Smooth muscle cell (in vitro differentiated cells): ENCODE measurements at regions not wholly inside any gene's neighbourhood (a gene's known extent, or its start where the extent isn't known, plus 50 kb on each side); places are given as distances from the start of the nearest gene placed in this dataset.

Experiments
- DNase-seq: peaks from one replicate; lab custom pipeline; 2025; ENCODE audit not compliant: unreplicated experiment; lab: John Stamatoyannopoulos, UW
- H2AFZ ChIP-seq: fragments of 200-600 bp; sonication (generic); 2 replicates; pipeline ENCODE4 v1.6.0; 2016; ENCODE audit warnings: antibody characterized with exemption, low read depth, mild to moderate bottlenecking
- H3F3A ChIP-seq: fragments of 200-600 bp; sonication (generic); 2 replicates; pipeline ENCODE4 v1.6.0; 2017; ENCODE audit warnings: antibody characterized with exemption, low read depth
- H3K27ac ChIP-seq: fragments of 200-600 bp; sonication (generic); 2 replicates; pipeline ENCODE4 v1.5.1; 2016; ENCODE audit warnings: low read depth, mild to moderate bottlenecking
- H3K27me3 ChIP-seq: fragments of 200-600 bp; sonication (generic); 2 replicates; pipeline ENCODE4 v1.6.1; 2016; ENCODE audit warnings: low read depth, mild to moderate bottlenecking
- H3K36me3 ChIP-seq: fragments of 200-600 bp; sonication (generic); 2 replicates; pipeline ENCODE4 v1.5.1; 2016; ENCODE audit warnings: low read depth
- H3K4me1 ChIP-seq: fragments of 200-600 bp; sonication (generic); 2 replicates; pipeline ENCODE4 v1.5.1; 2016; ENCODE audit warnings: low read depth
- H3K4me2 ChIP-seq: fragments of 200-600 bp; sonication (generic); 2 replicates; pipeline ENCODE4 v1.6.0; 2016; ENCODE audit warnings: mild to moderate bottlenecking
- H3K4me3 ChIP-seq: fragments of 200-600 bp; sonication (generic); 2 replicates; pipeline ENCODE4 v1.5.1; 2016; ENCODE audit warnings: mild to moderate bottlenecking
- H3K79me2 ChIP-seq: fragments of 200-600 bp; sonication (generic); 2 replicates; pipeline ENCODE4 v1.6.0; 2016; ENCODE audit warnings: low read depth, mild to moderate bottlenecking
- H3K9ac ChIP-seq: fragments of 200-600 bp; sonication (generic); 2 replicates; pipeline ENCODE4 v1.6.0; 2016; ENCODE audit warnings: low read depth
- H3K9me3 ChIP-seq: fragments of 200-600 bp; sonication (generic); replicated peaks from 2 replicates; pipeline ENCODE4 v1.5.1; 2016; ENCODE audit warnings: low read depth
- H4K20me1 ChIP-seq: fragments of 200-600 bp; sonication (generic); 2 replicates; pipeline ENCODE4 v1.6.0; 2016; ENCODE audit warnings: low read depth
- WGBS: methylation state at CpG from one replicate; pipeline ENCODE4 v1.1.7; 2016; ENCODE audit warnings: low lambda C conversion rate; 5-methylcytosine and 5-hydroxymethylcytosine counted together
- TF ChIP-seq, protein P1 (sequence below): fragments of 200-600 bp; sonication (generic); IDR thresholded peaks from 2 replicates; pipeline ENCODE4 v1.5.1; 2017; ENCODE audit warnings: borderline replicate concordance, mild to moderate bottlenecking, antibody characterized with exemption; ENCODE audit not compliant: insufficient read depth, poor library complexity, severe bottlenecking

DNA sequence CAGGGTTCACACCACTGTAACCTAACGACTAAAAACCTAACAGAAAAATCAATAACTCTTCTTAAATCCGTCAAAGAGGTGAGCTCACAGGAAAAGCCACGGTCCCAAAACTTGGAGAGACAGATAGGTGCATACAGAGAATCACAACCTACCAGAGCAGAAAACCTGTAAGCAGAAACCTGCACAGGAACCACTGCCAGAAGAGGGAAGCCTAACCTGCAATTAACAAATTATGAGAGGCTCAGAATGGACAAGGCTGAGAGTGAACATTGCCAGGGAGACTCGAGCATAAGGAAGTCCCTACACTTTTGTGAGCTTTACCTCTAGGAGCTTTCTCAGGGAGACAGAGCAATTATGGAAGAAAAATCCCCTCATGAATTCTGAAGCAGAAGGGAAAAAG is 156.2 kb upstream of the NETO1 start:
- H3K79me2 ChIP-seq: no peaks in the 10 kb centered on the region
- DNase-seq: no peak
- no peaks in the 10 kb centered on the region for H3F3A ChIP-seq
- H2AFZ ChIP-seq: no peak overlapping the region
- TF ChIP-seq, protein P1, sequence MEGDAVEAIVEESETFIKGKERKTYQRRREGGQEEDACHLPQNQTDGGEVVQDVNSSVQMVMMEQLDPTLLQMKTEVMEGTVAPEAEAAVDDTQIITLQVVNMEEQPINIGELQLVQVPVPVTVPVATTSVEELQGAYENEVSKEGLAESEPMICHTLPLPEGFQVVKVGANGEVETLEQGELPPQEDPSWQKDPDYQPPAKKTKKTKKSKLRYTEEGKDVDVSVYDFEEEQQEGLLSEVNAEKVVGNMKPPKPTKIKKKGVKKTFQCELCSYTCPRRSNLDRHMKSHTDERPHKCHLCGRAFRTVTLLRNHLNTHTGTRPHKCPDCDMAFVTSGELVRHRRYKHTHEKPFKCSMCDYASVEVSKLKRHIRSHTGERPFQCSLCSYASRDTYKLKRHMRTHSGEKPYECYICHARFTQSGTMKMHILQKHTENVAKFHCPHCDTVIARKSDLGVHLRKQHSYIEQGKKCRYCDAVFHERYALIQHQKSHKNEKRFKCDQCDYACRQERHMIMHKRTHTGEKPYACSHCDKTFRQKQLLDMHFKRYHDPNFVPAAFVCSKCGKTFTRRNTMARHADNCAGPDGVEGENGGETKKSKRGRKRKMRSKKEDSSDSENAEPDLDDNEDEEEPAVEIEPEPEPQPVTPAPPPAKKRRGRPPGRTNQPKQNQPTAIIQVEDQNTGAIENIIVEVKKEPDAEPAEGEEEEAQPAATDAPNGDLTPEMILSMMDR: no peak
- 80% methylated on average over 4 of the region's 4 CpGs for WGBS
- no peaks in the 10 kb centered on the region for H3K36me3 ChIP-seq
- H3K9me3 ChIP-seq: peaks cover 6% of the 10 kb centered on the region
- no peak overlapping the region for H3K27ac ChIP-seq
- no peaks in the 10 kb centered on the region for H4K20me1 ChIP-seq
- no peak overlapping the region for H3K4me2 ChIP-seq
- H3K9ac ChIP-seq: no peak overlapping the region
- no peaks in the 10 kb centered on the region for H3K27me3 ChIP-seq
- H3K4me3 ChIP-seq: no peak overlapping the region
- H3K4me1 ChIP-seq: no peaks in the 10 kb centered on the region

DNA sequence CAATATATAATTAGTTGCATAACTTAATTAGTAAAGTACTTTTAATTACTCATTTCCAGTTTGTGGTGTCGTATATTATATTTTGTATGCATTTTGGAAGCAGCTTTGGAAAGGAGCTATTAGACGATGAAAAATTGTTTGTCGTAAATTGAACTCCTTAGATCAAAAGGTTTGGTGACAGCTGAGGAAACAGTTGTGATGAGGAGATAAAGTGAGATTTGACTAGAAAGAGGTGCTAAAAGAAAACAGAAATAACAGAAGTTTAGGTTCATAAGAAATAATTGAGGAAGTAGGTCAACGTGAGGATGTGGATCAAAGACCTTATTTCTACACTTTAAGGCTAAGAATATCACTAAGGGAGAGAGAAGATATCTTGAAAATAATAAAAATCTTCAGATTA is 141.9 kb upstream of the NETO1 start:
- 70% methylated on average over 4 of the region's 4 CpGs for WGBS
- no peaks in the 10 kb centered on the region for H3K79me2 ChIP-seq

DNA sequence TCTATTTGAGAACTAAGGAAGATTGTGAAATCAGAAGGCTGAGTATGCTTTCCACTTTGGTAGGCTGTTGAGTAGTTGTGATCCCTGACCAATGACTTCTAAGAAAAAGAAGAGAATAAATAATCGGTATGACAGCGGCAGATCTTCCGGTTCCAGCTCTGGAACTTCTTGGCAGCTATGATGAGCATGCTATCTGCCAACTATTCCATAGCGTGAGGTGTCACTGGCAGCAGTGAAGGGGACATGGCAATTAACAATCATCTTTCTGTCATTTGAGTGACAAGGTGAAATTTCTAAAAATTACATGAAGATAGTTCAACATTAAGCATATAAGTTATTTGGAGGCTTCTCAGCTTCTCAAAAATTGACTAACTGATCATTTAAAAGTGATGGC is 140.1 kb upstream of the NETO1 start:
- Histone ChIP-seq H3K27ac (no peak overlapping the region), H3K9me3 (no peaks in the 10 kb centered on the region), H3F3A (no peaks in the 10 kb centered on the region), H3K4me2 (no peak overlapping the region), H3K9ac (no peak overlapping the region), H2AFZ (no peak overlapping the region), H4K20me1 (no peaks in the 10 kb centered on the region), H3K79me2 (no peaks in the 10 kb centered on the region), H3K27me3 (peaks cover 4% of the 10 kb centered on the region), H3K4me3 (no peak overlapping the region), H3K36me3 (no peaks in the 10 kb centered on the region), H3K4me1 (no peaks in the 10 kb centered on the region)
- WGBS: 95% methylated on average over 4 of the region's 4 CpGs
- TF ChIP-seq, protein P1: no peak
- no peak for DNase-seq

More for the DNA sequence above, 141.9 kb upstream of the NETO1 start:
- peaks cover 4% of the 10 kb centered on the region for H3K27me3 ChIP-seq
- no peaks in the 10 kb centered on the region for H3K4me1 ChIP-seq
- H3K27ac ChIP-seq: no peak overlapping the region
- H3K4me2 ChIP-seq: no peak overlapping the region
- TF ChIP-seq, protein P1: no peak
- H3F3A ChIP-seq: no peaks in the 10 kb centered on the region
- no peaks in the 10 kb centered on the region for H3K36me3 ChIP-seq
- no peak for DNase-seq
- H4K20me1 ChIP-seq: no peaks in the 10 kb centered on the region
- H3K9ac ChIP-seq: no peak overlapping the region
- H3K4me3 ChIP-seq: no peak overlapping the region
- no peaks in the 10 kb centered on the region for H3K9me3 ChIP-seq
- H2AFZ ChIP-seq: no peak overlapping the region

DNA sequence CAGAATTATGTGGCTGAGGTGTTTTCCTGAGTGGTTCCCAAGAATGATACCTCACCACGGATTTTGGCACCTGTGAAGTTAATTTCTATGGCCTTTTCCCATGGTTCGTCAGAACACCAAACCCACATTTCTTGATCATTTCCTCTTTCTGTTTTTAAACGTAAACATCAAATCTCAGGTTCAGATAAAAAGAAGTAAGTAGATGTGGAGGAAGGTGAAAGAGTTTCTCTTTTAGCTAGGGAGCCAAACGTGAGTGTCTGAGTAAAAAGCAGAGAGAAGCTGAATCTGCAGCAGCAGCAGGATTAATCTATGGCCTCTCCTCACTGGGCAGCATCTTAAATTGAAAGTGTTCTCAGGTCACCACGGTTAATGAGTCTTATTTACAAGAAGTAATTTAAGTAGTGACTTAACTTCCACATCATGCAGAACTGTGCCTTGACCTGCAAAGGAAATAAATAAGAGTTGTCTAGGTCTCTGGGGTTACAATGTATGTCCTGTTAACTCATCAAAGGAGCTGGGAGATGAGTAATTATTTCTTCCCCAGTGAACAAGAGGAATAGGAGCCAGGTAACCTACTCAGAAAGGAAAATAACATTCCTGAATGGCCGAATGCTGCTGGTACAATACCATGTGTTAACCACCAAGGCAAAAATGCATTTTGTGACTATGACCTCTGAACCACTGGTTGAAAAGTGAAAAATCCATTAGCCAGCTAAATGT is 139.6 kb upstream of the NETO1 start:
- Histone ChIP-seq H3K9ac (no peak overlapping the region), H3K9me3 (no peaks in the 10 kb centered on the region), H4K20me1 (no peaks in the 10 kb centered on the region), H2AFZ (no peak overlapping the region), H3K36me3 (no peaks in the 10 kb centered on the region), H3F3A (no peaks in the 10 kb centered on the region), H3K27me3 (peaks cover 4% of the 10 kb centered on the region), H3K27ac (no peak overlapping the region), H3K4me3 (no peak overlapping the region), H3K4me1 (no peaks in the 10 kb centered on the region), H3K4me2 (no peak overlapping the region), H3K79me2 (no peaks in the 10 kb centered on the region)
- WGBS: 78% methylated on average over 6 of the region's 6 CpGs
- no peak for DNase-seq
- TF ChIP-seq, protein P1: no peak
